ENCODE measurements at regions not wholly inside any gene's neighbourhood (a gene's known extent, or its start where the extent isn't known, plus 50 kb on each side); places are given as distances from the start of the nearest gene placed in this dataset.

DNA sequence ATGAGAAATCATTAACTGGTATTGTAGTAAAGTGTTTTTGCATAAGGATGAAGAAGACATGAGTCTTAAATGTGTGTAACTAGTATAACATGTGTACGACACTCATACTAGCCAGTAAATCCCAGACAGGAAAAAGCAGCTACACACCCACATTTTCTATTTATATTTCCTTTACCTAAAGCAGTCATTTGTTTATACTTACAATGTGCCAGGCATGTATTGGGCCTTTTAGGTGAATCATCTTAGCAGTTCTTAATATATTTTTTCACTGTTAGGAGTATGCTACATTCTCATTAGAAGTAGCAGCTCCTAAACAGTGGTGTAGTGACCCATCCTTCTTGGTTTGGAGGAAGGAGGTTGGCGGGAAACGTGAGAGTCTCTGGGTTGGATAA, 55.8 kb upstream of the TMC1 start:
- TF ChIP-seq GZF1 (CRISPR knock-in tag; IDR thresholded peaks at IDR 0.05) (no peak), RAD21 (CRISPR knock-in tag; IDR thresholded peaks at IDR 0.05) (no peak), ZNF891 (CRISPR knock-in tag; IDR thresholded peaks at IDR 0.05) (no peak), FOSL2 (CRISPR knock-in tag; IDR thresholded peaks at IDR 0.05) (no peak)
- TF ChIP-seq, protein P1, sequence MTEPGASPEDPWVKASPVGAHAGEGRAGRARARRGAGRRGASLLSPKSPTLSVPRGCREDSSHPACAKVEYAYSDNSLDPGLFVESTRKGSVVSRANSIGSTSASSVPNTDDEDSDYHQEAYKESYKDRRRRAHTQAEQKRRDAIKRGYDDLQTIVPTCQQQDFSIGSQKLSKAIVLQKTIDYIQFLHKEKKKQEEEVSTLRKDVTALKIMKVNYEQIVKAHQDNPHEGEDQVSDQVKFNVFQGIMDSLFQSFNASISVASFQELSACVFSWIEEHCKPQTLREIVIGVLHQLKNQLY (CRISPR knock-in tag; IDR thresholded peaks at IDR 0.05) = no peak
